A673 (cell line): ENCODE measurements at regions not wholly inside any gene's neighbourhood (a gene's known extent, or its start where the extent isn't known, plus 50 kb on each side); places are given as distances from the start of the nearest gene placed in this dataset.

Experiments used
- BruUV-seq: library from RNA; stranded (reverse); fragments of 400-500 nt; replicated peaks from 2 replicates; lab custom pipeline; 2021; lab: Mats Ljungman, UMichigan
- CTCF ChIA-PET: fragments of 300-600 bp; sonication (Branson Sonifier 250); formaldehyde crosslinking; loops from one replicate; lab custom pipeline; 2022; ENCODE audit warnings: antibody characterized with exemption; lab: Charles Lee
- POLR2A ChIA-PET: fragments of 300-600 bp; sonication (Branson Sonifier 250); formaldehyde crosslinking; loops from one replicate; lab custom pipeline; 2022; ENCODE audit warnings: antibody characterized with exemption; ENCODE audit not compliant: low non-redundant PET; lab: Charles Lee
- DNase-seq: peaks from one replicate; pipeline ENCODE4 v3.0.0-alpha.2; 2015; ENCODE audit warnings: low spot score
- H3K27ac ChIP-seq: fragments of 200-600 bp; sonication (generic); 2 replicates; pipeline ENCODE4 v1.5.1; 2016; ENCODE audit warnings: mixed run types, low read depth, mild to moderate bottlenecking, mixed read lengths, antibody characterized with exemption, low read length; ENCODE audit not compliant: poor library complexity, severe bottlenecking
- H3K27me3 ChIP-seq: fragments of 200-600 bp; sonication (generic); replicated peaks from 2 replicates; pipeline ENCODE4 v1.6.1; 2017; ENCODE audit warnings: mixed run types, low read depth, mild to moderate bottlenecking, mixed read lengths, antibody characterized with exemption, low read length; ENCODE audit not compliant: insufficient read depth, poor library complexity
- H3K36me3 ChIP-seq: fragments of 200-600 bp; sonication (generic); 2 replicates; pipeline ENCODE4 v1.6.1; 2016; ENCODE audit warnings: mixed run types, mild to moderate bottlenecking, mixed read lengths, antibody characterized with exemption, low read length; ENCODE audit not compliant: insufficient read depth, poor library complexity, severe bottlenecking
- H3K4me1 ChIP-seq: fragments of 200-600 bp; sonication (generic); 2 replicates; pipeline ENCODE4 v1.6.1; 2017; ENCODE audit warnings: mixed run types, mild to moderate bottlenecking, mixed read lengths, antibody characterized with exemption, low read length; ENCODE audit not compliant: insufficient read depth, poor library complexity, severe bottlenecking
- H3K4me3 ChIP-seq: fragments of 200-600 bp; sonication (generic); 2 replicates; pipeline ENCODE4 v1.5.1; 2016; ENCODE audit warnings: low read depth, mixed run types, mild to moderate bottlenecking, mixed read lengths, low read length; ENCODE audit not compliant: poor library complexity, severe bottlenecking
- H3K9me3 ChIP-seq: fragments of 200-600 bp; sonication (generic); 2 replicates; pipeline ENCODE4 v1.6.1; 2016; ENCODE audit warnings: mixed run types, low read depth, mild to moderate bottlenecking, mixed read lengths, antibody characterized with exemption, low read length; ENCODE audit not compliant: poor library complexity, severe bottlenecking
- EZH2 ChIP-seq: fragments of 200-600 bp; sonication (generic); IDR thresholded peaks from 2 replicates; pipeline ENCODE4 v1.6.1; 2017; ENCODE audit warnings: borderline replicate concordance, low read depth, mild to moderate bottlenecking, mixed read lengths, antibody characterized with exemption, low read length; ENCODE audit not compliant: poor library complexity, severe bottlenecking
- intact Hi-C: fragments of 100-400 bp; cut with micrococcal nuclease; formaldehyde crosslinking; loops from one replicate; pipeline ENCODE4 v1.10.0; 2022; ENCODE audit not compliant: unreplicated experiment
- TF ChIP-seq, protein P1 (sequence below): fragments of 300-800, 200-600 bp; sonication (generic); conservative IDR thresholded peaks from 2 replicates; pipeline ENCODE4 v1.5.1; 2017; ENCODE audit warnings: low read depth, mild to moderate bottlenecking, antibody characterized with exemption, low read length, moderate library complexity, mixed read lengths

DNA sequence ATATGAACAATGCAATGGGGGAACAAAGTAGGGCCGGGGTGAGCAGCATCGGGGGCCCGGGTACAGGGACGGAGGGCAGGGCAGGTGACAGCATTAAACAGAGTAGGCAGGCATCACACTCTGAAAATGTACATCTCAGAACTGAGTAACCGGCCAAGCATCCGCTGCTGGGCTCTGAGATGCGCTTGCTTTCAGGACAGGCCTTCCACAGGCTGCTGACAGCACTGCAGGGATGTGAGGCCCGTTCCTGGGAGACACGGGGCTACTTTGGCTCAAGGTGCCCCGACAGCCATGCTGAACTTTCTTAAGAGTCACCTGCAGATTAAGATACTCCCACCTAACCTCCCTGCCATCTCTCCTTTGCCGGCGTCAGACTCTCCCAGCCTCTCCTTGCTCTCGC, 64.3 kb upstream of the FGFR2 start:
- DNase-seq = no peak
- Histone ChIP-seq H3K4me3 (no peak overlapping the region), H3K27me3 (no peaks in the 10 kb centered on the region), H3K27ac (no peak overlapping the region), H3K36me3 (no peaks in the 10 kb centered on the region), H3K4me1 (no peaks in the 10 kb centered on the region), H3K9me3 (no peaks in the 10 kb centered on the region)
- intact Hi-C loops = no loop called here
- ChIA-PET CTCF (interaction anchor here (0.8 kb wide), 1 partner anchor 703 kb away, joined by 3 read pairs; no protein-coding TSS in a partner anchor), POLR2A (no interaction called here)
- no TSS peak for BruUV-seq
- no peak for TF ChIP-seq EZH2
- TF ChIP-seq, protein P1, sequence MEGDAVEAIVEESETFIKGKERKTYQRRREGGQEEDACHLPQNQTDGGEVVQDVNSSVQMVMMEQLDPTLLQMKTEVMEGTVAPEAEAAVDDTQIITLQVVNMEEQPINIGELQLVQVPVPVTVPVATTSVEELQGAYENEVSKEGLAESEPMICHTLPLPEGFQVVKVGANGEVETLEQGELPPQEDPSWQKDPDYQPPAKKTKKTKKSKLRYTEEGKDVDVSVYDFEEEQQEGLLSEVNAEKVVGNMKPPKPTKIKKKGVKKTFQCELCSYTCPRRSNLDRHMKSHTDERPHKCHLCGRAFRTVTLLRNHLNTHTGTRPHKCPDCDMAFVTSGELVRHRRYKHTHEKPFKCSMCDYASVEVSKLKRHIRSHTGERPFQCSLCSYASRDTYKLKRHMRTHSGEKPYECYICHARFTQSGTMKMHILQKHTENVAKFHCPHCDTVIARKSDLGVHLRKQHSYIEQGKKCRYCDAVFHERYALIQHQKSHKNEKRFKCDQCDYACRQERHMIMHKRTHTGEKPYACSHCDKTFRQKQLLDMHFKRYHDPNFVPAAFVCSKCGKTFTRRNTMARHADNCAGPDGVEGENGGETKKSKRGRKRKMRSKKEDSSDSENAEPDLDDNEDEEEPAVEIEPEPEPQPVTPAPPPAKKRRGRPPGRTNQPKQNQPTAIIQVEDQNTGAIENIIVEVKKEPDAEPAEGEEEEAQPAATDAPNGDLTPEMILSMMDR = no peak

DNA sequence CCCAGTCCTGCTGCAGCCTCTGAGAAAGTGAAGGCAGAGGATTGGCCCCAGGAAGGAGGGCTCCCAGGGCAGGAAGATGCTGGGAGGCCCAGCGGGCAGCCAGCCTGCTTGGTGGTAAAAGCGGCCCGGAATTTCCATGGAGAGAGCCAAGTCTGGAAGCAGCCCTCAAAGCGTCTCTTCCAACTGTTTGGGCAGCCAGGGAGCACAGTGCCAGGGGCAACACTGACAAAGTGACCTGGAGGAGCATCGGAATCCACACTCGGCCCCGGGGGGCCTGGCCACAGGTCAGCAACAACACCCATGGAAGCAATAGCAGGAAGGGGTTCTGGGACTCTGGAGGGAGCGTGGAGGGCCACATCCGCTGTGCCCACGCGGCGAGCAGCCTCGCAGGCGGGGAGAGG, 63.2 kb upstream of the FGFR2 start:
- intact Hi-C loops = no loop called here
- TF ChIP-seq, protein P1 = no peak
- TF ChIP-seq EZH2 = no peak
- Histone ChIP-seq H3K9me3 (no peaks in the 10 kb centered on the region), H3K36me3 (no peaks in the 10 kb centered on the region), H3K27me3 (no peaks in the 10 kb centered on the region), H3K4me3 (no peak overlapping the region), H3K27ac (no peak overlapping the region), H3K4me1 (no peaks in the 10 kb centered on the region)
- no peak for DNase-seq
- BruUV-seq = no TSS peak
- POLR2A ChIA-PET = no interaction called here
- CTCF ChIA-PET = interaction anchor here (0.5 kb wide), 1 partner anchor 243 kb away, joined by 4 read pairs; no protein-coding TSS in a partner anchor

DNA sequence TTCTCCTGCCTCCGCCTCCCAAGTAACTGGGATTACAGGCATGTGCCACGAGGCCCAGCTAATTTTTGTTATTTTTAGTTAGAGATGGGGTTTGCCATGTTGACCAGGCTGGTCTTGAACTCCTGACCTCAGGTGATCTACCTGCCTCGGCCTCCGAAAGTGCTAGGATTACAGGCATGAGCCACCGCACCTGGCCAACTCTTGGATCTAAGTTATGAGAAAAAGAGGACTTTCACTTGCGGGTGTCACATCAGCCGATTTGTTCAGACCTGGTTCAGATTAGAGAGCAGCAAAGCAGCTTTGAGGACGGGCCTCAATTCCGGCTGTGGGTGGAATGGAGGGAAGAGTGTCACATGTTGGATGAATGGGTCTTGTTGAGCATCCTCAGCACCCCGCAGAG, 61.0 kb upstream of the FGFR2 start:
- BruUV-seq = no TSS peak
- Histone ChIP-seq H3K36me3 (no peaks in the 10 kb centered on the region), H3K9me3 (no peaks in the 10 kb centered on the region), H3K4me1 (peaks cover under 1% of the 10 kb centered on the region), H3K4me3 (no peak overlapping the region), H3K27ac (no peak overlapping the region), H3K27me3 (no peaks in the 10 kb centered on the region)
- CTCF ChIA-PET = no interaction called here
- POLR2A ChIA-PET = no interaction called here
- TF ChIP-seq EZH2 = no peak
- intact Hi-C loops = no loop called here
- DNase-seq = no peak

GRCh38 chr10:121658611-121659010, 60.4 kb upstream of the FGFR2 start:
- CTCF ChIA-PET = no interaction called here
- intact Hi-C loops = no loop called here
- BruUV-seq = no TSS peak

More at GRCh38 chr10:121658611-121659010, 60.4 kb upstream of the FGFR2 start:
- Histone ChIP-seq H3K9me3 (no peaks in the 10 kb centered on the region), H3K27ac (no peak overlapping the region), H3K27me3 (no peaks in the 10 kb centered on the region), H3K36me3 (no peaks in the 10 kb centered on the region), H3K4me1 (peaks cover 5% of the 10 kb centered on the region), H3K4me3 (no peak overlapping the region)
- no peak for DNase-seq
- TF ChIP-seq EZH2 = no peak
- TF ChIP-seq, protein P1 = no peak
- POLR2A ChIA-PET = no interaction called here
